GM12873 (cell line): ENCODE measurements at regions not wholly inside any gene's neighbourhood (a gene's known extent, or its start where the extent isn't known, plus 50 kb on each side); places are given as distances from the start of the nearest gene placed in this dataset.

Experiments
- TF ChIP-seq, protein P1 (sequence below): IDR thresholded peaks from 2 replicates; pipeline ENCODE4 v1.5.1; 2012; ENCODE audit warnings: low read depth, mild to moderate bottlenecking, moderate library complexity, low read length, control low read depth; ENCODE audit not compliant: insufficient read depth; ENCODE audit errors: missing control alignments

- TF ChIP-seq, protein P1, sequence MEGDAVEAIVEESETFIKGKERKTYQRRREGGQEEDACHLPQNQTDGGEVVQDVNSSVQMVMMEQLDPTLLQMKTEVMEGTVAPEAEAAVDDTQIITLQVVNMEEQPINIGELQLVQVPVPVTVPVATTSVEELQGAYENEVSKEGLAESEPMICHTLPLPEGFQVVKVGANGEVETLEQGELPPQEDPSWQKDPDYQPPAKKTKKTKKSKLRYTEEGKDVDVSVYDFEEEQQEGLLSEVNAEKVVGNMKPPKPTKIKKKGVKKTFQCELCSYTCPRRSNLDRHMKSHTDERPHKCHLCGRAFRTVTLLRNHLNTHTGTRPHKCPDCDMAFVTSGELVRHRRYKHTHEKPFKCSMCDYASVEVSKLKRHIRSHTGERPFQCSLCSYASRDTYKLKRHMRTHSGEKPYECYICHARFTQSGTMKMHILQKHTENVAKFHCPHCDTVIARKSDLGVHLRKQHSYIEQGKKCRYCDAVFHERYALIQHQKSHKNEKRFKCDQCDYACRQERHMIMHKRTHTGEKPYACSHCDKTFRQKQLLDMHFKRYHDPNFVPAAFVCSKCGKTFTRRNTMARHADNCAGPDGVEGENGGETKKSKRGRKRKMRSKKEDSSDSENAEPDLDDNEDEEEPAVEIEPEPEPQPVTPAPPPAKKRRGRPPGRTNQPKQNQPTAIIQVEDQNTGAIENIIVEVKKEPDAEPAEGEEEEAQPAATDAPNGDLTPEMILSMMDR: no peak
These were observed 934.2 kb downstream of the BRD1 start for GRCh38 chr22:48893288-48894063.

DNA sequence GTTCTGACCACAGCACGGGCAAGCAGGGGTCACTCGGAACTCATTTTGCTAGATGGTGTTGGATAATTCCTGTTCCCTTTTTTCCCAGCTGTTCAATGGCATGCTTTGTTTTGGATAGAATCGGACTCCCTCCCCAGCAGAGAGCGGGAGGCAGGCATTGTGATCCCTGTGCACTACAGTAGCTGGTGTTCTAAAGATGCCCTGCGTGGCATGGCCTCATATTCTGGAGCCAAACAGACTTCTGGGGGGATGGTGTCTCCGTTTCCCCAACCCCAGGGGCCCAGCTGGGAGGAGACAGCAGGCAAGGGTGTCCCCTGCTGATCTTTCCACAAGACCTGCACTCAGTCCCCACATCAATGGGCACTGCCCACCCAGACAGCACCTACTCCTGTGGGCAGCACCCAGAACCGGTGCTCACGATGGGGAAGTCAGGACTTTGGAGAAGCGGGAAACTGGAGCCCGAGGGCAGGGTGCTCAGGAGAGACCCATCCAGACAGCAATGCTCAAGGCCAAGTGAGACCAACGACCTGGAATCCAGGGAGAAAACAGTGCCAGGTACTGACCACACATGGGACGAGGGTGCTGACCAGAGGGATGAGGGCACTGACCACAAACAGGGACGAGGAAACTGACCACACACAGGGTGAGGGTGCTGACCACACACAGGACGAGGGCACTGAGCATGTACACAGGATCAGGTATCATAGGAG lies 934.9 kb downstream of the BRD1 start:
- TF ChIP-seq, protein P1: no peak

DNA sequence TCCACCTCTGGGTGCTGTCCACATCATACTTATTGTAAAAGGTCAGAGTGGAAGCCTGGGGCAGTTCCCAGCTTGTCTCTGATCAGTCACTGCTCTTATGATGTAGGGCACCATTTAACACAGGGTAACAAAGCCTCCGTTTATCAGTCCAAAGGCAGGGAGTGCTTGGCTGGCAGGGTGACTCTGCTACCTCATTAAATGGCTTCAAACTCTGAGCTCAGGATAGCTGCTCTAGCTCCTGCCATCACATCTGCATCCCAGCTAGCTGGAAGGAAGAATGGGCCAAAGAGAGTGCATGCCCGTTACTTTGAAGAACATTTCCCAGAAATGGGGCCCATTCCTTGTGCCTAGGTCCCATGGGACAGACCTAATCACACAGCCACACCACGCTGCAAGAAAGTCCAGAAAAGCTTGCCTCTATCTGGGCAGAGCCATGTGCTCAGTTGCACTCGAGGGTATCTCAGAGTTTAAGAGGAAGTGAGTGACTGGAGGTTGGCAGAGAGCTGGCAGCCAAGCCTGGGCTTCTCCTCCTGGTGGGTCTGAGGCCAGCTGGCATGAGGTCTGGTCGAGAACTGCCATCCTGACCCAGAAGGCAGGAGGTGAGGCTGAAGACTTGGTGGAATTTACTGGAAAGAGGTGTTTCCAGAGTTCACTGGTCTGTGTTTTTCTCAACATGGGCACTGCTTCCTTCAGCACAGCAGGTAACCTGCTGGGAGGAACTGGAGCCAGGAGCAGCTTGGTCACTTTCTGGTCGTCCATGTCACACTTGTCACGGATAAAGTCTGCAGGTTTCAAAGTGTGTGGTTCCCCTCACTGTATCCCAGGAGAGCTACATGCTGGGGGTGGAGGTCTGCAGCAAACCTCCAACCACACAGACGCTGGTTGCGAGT lies 935.7 kb downstream of the BRD1 start:
- TF ChIP-seq, protein P1: no peak

GRCh38 chr22:48890693-48891554 lies 936.7 kb downstream of the BRD1 start:
- TF ChIP-seq, protein P1: no peak

DNA sequence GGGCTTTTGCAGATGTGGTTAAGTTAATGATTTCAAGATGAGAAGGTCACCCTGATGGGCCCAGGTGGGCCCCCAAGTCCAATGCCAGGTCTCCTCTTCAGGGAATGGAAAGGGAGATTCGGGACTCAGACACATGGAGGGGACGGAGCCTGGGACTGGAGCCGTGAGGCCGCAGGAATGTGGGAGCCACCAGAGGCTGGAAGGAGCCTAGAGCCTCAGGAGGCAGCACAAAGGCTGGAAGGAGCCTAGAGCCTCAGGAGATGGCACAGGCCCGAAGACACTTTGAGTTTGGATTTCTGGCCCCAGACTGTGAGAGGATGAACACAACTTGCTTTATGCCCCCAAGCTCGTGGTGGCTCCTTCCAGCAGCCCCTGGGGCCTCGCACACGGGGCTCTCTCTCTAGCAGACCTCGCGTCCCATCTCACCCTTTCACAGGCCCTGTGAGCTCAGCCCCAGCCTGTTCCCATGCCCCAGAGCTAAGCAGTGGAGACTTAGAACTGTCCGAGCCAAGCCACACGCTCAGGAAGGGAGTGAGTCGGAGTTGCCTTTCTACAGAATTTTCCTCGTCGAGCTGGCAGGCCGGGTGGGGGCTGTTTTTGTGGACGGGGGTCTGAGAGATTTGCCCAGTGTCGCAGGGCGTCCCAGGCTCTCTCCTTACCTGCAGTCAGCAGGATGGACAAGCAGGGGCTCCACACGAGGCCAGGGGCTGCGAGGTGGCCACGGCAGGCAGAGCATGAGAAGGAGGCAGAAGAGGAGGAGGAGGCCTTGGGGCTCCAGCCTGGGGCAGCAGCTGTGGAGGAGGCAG lies 937.6 kb downstream of the BRD1 start:
- TF ChIP-seq, protein P1: no peak

GRCh38 chr22:48889209-48889830 lies 938.4 kb downstream of the BRD1 start:
- TF ChIP-seq, protein P1: no peak
